ENCODE measurements at regions not wholly inside any gene's neighbourhood (a gene's known extent, or its start where the extent isn't known, plus 50 kb on each side); places are given as distances from the start of the nearest gene placed in this dataset.
"Not testable (repeated sequence)": the region's sequence is repeated elsewhere in the genome, so short reads cannot be mapped to it uniquely, and the experiment has no call there.

DNA sequence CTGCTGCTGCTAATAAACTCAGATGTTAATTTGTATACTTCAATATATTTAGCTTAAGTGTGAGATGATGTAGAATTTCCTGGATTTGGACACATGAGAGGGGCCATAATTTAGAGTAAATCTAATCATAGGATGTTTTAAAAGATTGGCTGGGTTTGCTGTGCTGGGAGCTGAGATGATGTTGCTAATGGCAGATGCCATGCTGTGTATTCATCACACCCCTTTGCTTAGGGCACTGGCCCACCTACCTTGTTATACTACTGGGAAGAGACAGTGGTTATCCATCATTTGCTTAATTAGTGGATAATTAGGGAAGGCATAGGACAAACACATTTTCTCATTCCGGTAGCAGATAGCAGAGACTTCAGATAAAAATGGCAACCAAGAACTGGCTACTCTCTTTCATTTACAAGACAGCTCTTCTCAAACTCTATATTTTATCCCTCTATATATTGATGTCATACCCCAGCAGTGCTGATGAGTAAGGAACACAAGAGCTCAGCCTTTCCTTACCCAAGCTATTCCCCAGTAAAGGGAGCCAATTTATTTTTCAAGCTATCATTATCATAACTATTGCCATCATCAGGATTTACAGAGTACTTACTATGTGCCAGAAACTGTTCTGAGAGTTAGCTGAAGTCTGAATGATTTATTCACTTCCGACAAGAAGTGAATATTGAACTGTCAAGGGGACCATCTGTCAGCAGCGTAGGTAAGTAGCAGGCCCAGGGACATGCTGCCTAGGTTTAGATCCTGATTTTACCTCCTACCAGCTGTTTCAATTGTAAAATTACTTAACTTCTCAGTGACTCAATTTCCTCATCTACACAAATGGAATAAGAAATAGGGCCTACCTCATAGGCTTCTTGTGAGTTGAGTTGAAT is 204.6 kb upstream of the FLRT2 start:
- DNase-seq (ENCODE audit: low spot score): no peak

DNA sequence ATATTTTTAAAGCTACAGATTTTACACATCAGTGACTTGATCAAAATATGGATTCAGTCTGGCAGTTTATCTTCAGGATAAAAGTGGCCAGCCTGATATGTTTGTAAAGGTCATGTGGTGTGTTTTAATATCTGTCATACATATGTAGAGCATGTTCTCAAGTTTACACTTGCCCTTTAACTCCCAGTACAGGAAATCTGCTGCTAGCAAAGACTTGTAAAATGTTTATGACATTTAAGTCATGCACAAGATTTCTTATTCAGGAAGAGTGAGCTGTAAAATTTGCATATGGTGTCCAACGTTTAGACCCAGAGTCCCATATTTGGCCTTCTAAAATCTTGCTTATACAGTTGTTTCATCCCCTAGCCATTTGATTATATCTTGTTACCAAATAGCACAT is 197.5 kb upstream of the FLRT2 start:
- no peak for DNase-seq (ENCODE audit: low spot score)

GRCh38 chr14:85333313-85333712 is 196.6 kb upstream of the FLRT2 start:
- DNase-seq (ENCODE audit: low spot score): no peak

DNA sequence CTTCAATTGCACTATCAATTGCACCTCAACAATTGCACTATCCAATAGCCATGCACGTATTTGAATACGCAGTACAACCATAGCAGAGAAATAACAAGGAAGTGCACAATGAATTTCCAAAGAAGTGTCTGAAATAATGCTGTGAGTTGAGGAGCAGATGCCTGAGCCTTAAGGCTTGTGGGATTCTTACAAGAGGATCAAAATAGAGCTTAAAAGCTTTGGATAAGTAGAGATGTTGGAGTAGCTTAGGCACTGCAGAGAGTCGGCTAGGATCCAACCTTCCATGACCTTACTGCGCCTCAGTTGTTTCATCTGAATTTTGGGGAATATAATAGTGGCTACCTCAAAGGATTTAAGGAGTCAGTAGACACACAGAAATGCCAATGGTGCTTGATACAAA is 196.1 kb upstream of the FLRT2 start:
- DNase-seq (ENCODE audit: low spot score): no peak

DNA sequence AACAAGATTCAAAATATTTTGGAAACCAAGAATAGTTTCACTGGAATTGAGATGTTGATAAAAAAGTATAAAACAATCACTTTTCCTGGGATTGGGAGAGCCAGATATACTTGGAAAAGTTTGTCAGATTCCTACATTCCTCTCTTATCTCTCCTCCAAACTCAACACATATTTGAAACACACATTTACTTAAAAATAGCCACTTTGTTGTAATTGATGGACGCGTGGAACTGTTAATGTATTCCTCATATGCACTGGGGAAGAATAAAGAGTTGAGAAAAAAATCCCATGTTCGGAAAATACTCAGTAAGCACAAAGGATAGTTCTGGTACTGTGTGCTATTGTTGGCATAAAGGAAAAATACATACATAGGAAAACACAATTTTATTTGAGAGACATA is 195.6 kb upstream of the FLRT2 start:
- DNase-seq (ENCODE audit: low spot score): no peak

GRCh38 chr14:85336257-85336656 is 193.7 kb upstream of the FLRT2 start:
- no peak for DNase-seq (ENCODE audit: low spot score)

DNA sequence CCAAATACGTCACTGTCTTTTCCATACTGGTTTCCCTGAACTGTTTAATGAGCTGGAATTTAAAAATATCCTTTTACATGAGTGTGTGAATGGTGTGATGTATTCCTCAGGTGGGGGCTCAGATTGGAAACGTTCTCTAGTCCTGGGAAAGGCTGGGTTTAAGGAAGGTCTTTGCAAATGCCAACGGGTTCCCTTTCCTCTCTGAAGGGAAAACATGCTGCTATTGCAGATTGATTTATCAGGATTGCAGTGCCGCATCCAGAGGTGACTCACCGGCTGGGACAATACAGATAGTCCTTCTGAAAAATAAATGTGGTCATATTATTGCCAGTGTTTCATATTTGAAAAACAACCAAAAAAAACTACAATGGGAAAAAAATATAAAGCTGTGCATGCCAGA is 193.1 kb upstream of the FLRT2 start:
- DNase-seq (ENCODE audit: low spot score): no peak

DNA sequence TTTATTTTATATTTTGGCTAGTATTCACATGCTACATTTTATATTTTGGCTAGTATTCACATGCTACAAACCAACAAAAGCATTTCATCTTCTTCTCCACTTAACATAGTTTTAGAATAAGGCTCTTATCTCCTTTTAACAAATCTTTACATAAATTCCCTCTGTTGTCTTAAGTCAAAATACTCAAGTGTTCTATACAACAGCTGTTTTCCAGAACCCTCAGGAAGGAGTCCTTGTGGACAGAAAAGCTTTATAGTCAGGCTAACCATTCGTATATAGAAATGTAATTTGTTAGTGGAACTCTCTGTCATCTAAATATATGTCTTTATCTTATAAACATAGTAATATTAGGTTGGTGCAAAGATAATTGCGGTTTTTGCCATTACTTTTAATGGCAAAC is 191.0 kb upstream of the FLRT2 start:
- no peak for DNase-seq (ENCODE audit: low spot score)

- no peak for DNase-seq (ENCODE audit: low spot score)
These were observed 186.9 kb upstream of the FLRT2 start for GRCh38 chr14:85342858-85343607.

GRCh38 chr14:85344171-85344570 is 185.8 kb upstream of the FLRT2 start:
- DNase-seq (ENCODE audit: low spot score): no peak

DNA sequence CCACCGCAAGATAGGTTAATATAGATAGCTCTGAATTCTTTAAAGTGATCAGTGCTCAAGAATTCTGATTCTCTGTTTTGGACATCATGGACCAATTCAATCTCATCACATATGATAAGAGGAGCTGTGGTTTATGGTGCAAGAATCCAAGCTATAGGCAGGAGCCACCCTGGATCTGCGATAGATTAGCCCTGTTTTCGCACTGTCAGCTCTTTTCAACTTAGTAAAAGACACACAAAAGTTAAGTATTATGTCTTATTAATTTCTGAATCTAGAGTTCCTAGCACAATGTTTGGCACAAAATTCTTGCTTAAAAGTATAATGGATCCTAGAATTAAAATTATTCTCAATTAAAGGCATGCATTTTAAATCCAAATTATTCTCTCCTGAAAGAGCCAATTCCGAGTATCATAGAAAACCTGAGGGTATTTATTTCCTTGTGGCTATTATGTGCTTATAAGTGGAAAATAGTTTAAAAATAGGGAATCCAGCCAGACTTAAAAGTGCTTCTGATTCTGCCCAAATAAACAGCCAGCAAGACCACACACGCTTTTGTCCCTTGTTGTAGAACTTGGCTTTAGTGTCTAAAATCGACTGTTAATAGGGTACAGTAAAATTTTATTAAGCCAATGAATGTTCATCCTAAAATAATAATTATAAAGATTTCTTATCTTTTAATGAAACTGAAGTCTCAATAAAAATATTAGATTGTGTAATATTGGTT is 184.9 kb upstream of the FLRT2 start:
- DNase-seq (ENCODE audit: low spot score): no peak

DNA sequence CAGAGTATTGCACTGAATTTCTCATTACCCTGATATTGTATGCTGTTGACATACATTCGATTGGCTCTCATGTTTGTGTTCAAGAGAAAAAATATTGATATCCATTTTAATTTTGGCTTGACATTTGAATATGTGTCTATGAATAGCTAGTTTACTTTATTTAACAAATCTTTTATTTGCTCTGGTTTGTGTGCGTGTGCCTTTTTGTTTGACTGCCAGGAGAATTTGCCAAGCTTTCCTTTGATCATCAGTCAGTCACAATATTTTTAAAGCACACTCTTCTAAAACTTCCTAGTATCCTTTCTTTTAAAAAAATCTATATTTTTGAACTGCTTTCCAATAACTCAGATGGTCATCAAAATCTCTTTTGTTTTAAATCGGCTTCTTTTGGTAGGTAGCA is 179.3 kb upstream of the FLRT2 start:
- no peak for DNase-seq (ENCODE audit: low spot score)

DNA sequence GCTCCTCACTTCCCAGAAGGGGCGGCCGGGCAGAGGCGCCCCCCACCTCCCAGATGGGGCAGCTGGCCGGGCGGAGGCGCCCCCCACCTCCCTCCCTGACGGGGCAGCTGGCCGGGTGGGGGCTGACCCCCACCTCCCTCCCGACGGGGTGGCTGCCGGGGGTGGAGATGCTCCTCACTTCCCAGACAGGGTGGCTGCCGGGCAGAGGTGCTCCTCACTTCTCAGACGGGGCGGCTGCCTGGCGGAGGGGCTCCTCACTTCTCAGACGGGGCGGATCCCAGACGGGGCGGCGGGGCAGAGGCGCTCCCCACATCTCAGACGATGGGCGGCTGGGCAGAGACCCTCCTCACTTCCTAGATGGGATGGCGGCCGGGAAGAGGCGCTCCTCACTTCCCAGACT is 177.4 kb upstream of the FLRT2 start:
- not testable (repeated sequence) for DNase-seq (ENCODE audit: low spot score)

DNA sequence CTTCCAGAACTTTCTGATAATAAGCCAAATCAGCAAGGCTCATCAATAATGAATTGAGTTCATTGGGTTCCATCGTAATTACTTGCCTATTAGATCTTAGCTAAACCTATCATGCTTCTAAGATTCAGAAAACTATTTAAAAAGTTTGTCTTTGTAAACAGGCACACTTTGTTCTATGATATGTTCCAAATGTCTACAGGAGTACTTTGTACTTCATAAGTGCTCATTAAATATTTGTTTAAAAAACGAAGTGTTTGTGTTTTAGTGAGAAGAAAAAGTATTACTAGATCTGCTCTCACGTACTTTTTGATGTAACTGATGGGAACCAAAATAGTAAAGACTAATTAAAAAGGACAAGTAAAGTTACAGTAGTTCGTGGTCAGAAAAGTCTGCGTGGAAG is 172.8 kb upstream of the FLRT2 start:
- no peak for DNase-seq (ENCODE audit: low spot score)

GRCh38 chr14:85358136-85358785 is 171.7 kb upstream of the FLRT2 start:
- DNase-seq (ENCODE audit: low spot score): no peak

- DNase-seq (ENCODE audit: low spot score): no peak
These were observed 170.4 kb upstream of the FLRT2 start for GRCh38 chr14:85359505-85359904.

- DNase-seq (ENCODE audit: low spot score): no peak
These were observed 166.6 kb upstream of the FLRT2 start for GRCh38 chr14:85363358-85363757.

DNA sequence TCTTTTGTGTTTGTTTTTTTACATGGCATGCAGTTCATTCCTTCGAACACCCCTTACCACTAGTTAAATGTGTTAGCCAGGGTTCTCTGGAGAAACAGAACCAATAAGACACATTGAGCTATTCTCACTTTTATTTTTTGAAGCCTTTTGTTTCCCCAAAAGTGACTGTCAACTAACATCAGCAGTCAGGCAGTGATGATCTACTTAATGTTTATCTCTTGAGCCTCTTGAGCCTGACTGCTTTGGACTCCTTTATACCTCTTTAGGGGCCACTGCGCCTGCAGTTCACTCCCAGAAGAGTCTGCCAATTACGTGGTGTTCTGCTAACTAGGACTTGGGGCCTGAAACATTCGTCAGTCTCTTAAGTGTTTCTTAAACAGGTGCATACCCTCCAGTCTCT is 163.7 kb upstream of the FLRT2 start:
- DNase-seq (ENCODE audit: low spot score): no peak

- DNase-seq (ENCODE audit: low spot score): no peak
These were observed 149.1 kb upstream of the FLRT2 start for GRCh38 chr14:85380881-85381280.

DNA sequence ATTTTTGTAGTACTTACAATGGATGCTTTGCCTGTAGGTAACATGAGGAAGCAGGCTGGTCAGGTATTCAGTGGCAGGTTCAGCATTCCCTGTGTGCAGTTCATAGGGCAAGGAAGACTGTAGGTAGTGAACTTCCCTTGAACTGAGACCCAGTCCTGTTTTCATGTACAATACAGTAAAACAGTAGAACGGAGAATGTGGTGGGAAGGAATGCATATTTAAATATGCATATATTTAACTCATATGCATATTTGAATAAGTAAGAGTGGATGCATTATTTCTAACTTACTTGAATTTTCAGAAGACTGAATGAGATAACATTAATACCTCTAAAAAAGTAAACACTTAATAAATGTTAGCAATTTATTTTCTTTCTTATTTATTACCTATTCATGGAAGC is 147.6 kb upstream of the FLRT2 start:
- no peak for DNase-seq (ENCODE audit: low spot score)

- DNase-seq (ENCODE audit: low spot score): no peak
These were observed 142.8 kb upstream of the FLRT2 start for GRCh38 chr14:85387181-85387580.

DNA sequence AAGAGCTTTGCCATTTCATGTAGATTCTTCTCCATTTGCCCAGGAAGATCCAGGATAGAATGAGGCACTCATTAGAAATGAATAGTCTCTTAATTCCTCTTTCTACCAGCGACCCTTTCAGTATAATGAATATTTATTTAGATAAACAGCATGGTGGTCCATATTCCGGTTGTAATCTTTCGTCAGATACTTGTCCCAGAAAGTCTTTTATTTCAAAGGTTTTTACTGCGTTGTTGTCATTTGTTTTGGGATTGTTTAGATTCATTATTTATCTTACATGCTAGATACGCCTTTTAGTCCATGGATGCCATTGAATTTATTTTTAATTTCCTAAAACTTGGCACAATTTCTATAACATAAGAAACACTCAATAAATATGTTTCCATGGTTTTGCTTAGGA is 139.7 kb upstream of the FLRT2 start:
- no peak for DNase-seq (ENCODE audit: low spot score)

Measured in hematopoietic multipotent progenitor cell treated with erythropoietin and hydrocortisone succinate and interleukin-3 and kit ligand, for 15 days (in vitro differentiated cells).